Stomach (tissue), 8 donors: ENCODE measurements at regions not wholly inside any gene's neighbourhood (a gene's known extent, or its start where the extent isn't known, plus 50 kb on each side); places are given as distances from the start of the nearest gene placed in this dataset.

Experiments
- DNase-seq, 2 donors: peaks; one replicate each; pipeline versions ENCODE4 v3.0.0 to v3.0.0-alpha.2; 2013 to 2019
- H3K27ac ChIP-seq, 5 donors: fragments of 200-600 bp in 4 of 5; sonication (generic) in 4 of 5; one replicate each; pipeline ENCODE4 v1.5.1; 2013 to 2019; ENCODE audit warnings: mild to moderate bottlenecking in 1 of 5, moderate library complexity in 1 of 5
- H3K27me3 ChIP-seq, 3 donors: fragments of 200-600 bp; sonication (generic); one replicate each; pipeline ENCODE4 v1.5.1; 2017 to 2019; ENCODE audit warnings: mixed run types in 1 of 3
- H3K36me3 ChIP-seq, 4 donors: fragments of 200-600 bp; sonication (generic); 1 replicate in 3 of 4; 2 replicates in 1 of 4; pipeline ENCODE4 v1.5.1; 2016 to 2019
- H3K4me1 ChIP-seq, 4 donors: fragments of 200-600 bp; sonication (generic); one replicate each; pipeline ENCODE4 v1.5.1; 2016 to 2019
- H3K4me3 ChIP-seq, 4 donors: fragments of 200-600 bp; sonication (generic) in 3 of 4; one replicate each; pipeline ENCODE4 v1.5.1; 2016 to 2019; ENCODE audit warnings: mild to moderate bottlenecking in 1 of 4
- H3K9me3 ChIP-seq, 4 donors: fragments of 200-600 bp; sonication (generic); one replicate each; pipeline ENCODE4 v1.5.1; 2016 to 2019
- EP300 ChIP-seq: sonication (generic); formaldehyde crosslinking; IDR thresholded peaks from one replicate; pipeline ENCODE4 v1.6.1; 2017; ENCODE audit warnings: antibody characterized with exemption
- POLR2A ChIP-seq, 4 donors: fragments of 450-650 bp; IDR thresholded peaks; one replicate each; pipeline ENCODE4 v1.6.1; 2016; ENCODE audit warnings: antibody characterized with exemption in 4 of 4, control low read depth in 2 of 4, mild to moderate bottlenecking in 1 of 4, moderate library complexity in 1 of 4
- POLR2AphosphoS5 ChIP-seq, 3 donors: sonication (generic); formaldehyde crosslinking; IDR thresholded peaks; one replicate each; pipeline ENCODE4 v1.6.1; 2016; ENCODE audit warnings: antibody characterized with exemption in 3 of 3
- WGBS, 5 donors: extraction: QIAGEN DNeasy Blood & Tissue Kit in 3 of 5; methylation state at CpG; one replicate each; pipeline versions ENCODE4 v1.1.5 to v1.1.7; 2013 to 2018; 5-methylcytosine and 5-hydroxymethylcytosine counted together
- intact Hi-C: fragments of 100-400 bp; cut with DNase I; formaldehyde crosslinking; loops from one replicate; pipeline ENCODE4 v1.15.1; 2023; ENCODE audit warnings: low total_unique reads
- TF ChIP-seq, protein P1 (sequence below), 7 experiments: fragments of 450-650 bp in 4 of 7; fragments of 200-600 bp in 3 of 7; sonication (generic) in 3 of 7; IDR thresholded peaks; one replicate each; pipeline ENCODE4 v1.5.1; 2016 to 2019; ENCODE audit warnings: antibody characterized with exemption in 7 of 7, control low read depth in 2 of 7, mild to moderate bottlenecking in 1 of 7
- donor health status: healthy with polysubstance abuse.
- donor health status: Bipolar disorder and iron deficiency.
- donor health status: healthy.

DNA sequence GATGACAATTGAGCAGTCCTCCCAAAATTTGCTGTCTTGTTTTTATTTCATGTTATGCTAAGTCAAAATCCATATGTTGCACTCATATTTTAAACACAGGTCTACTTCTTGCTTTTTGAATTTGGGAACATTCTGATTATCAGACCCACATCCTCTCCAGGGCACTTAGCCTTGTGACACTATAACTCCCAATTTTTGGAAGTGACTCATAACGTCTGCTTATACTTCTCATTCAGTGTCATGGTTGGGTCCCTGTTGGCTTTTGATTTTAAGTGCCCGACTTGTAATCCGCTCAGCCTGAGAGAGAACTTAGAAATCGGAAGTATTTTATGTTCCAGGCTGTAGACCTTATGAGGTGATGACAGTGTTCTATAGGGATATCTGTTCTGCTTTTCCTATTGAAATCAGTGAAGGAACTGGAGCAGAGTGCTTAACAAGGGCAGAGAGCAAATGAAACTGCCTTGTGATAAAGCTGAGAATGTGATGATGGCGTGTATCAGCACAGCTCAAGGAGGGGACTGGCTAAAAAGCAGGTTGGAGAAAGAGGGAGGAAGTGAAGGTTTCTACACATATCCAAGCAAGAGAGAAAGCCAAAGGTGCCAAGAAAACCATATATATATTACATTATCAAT is 136.0 kb downstream of the HLX start:
- WGBS, 5 donors, result 75 to 89% (median 83%) methylated on average over 5 of the region's 5 CpGs
- Histone ChIP-seq H3K27ac (no peak overlapping the region), H3K4me1 (no peaks in the 10 kb centered on the region), H3K4me3 (no peak overlapping the region), H3K27me3 (no peaks in the 10 kb centered on the region), H3K9me3 (no peaks in the 10 kb centered on the region), H3K36me3 (no peaks in the 10 kb centered on the region)
- no peak for DNase-seq
- intact Hi-C loops, result no loop called here
- TF ChIP-seq, protein P1, sequence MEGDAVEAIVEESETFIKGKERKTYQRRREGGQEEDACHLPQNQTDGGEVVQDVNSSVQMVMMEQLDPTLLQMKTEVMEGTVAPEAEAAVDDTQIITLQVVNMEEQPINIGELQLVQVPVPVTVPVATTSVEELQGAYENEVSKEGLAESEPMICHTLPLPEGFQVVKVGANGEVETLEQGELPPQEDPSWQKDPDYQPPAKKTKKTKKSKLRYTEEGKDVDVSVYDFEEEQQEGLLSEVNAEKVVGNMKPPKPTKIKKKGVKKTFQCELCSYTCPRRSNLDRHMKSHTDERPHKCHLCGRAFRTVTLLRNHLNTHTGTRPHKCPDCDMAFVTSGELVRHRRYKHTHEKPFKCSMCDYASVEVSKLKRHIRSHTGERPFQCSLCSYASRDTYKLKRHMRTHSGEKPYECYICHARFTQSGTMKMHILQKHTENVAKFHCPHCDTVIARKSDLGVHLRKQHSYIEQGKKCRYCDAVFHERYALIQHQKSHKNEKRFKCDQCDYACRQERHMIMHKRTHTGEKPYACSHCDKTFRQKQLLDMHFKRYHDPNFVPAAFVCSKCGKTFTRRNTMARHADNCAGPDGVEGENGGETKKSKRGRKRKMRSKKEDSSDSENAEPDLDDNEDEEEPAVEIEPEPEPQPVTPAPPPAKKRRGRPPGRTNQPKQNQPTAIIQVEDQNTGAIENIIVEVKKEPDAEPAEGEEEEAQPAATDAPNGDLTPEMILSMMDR (IDR thresholded peaks at IDR 0.05), result no peak
- TF ChIP-seq POLR2AphosphoS5 (IDR thresholded peaks at IDR 0.05) (no peak), EP300 (no peak), POLR2A (IDR thresholded peaks at IDR 0.05) (no peak)

DNA sequence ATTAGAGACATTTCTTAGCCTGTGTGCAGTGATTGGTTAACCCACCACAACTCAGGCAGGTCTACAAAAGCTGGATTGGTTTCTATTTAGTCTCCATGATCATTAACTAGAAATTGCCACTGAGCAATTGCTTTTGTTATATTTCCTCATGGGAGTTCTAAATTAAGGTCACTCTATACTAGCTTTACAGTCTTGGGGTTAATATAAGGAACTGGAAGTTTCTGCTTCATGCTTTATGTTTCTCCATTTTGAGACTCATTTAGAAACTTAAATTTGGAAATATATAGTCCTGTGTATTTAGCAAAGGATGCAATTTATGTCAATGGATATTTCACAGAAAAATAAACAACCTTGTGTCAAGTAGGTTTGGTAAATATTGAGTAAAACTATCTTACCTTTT is 137.5 kb downstream of the HLX start:
- no peak overlapping the region for H3K27ac ChIP-seq
- no peaks in the 10 kb centered on the region for H3K36me3 ChIP-seq
- no peaks in the 10 kb centered on the region for H3K9me3 ChIP-seq
- H3K27me3 ChIP-seq, result no peaks in the 10 kb centered on the region
- TF ChIP-seq POLR2AphosphoS5 (IDR thresholded peaks at IDR 0.05) (no peak), POLR2A (IDR thresholded peaks at IDR 0.05) (no peak), EP300 (no peak)
- TF ChIP-seq, protein P1 (IDR thresholded peaks at IDR 0.05), result no peak
- no peak overlapping the region for H3K4me3 ChIP-seq
- intact Hi-C loops, result no loop called here
- H3K4me1 ChIP-seq, result no peaks in the 10 kb centered on the region
- no peak for DNase-seq

DNA sequence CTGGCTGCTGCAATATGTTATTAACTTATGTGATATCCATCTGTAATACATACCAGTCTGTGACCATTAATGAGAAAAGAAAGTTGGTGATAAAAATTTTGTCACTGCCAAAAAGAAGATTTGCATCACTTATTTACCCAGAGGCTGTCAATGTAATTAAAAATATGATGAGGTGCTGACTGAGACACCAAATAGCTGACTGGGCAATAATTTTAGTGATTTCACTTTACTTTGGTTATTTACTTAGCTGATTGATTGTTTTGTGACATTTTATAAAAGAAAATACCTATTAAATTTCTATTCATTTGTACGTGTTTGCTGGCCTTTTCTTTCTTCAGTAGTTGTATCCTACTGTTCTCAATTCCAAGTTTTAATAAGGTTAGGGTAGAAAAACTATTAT is 139.2 kb downstream of the HLX start:
- DNase-seq, result no peak

DNA sequence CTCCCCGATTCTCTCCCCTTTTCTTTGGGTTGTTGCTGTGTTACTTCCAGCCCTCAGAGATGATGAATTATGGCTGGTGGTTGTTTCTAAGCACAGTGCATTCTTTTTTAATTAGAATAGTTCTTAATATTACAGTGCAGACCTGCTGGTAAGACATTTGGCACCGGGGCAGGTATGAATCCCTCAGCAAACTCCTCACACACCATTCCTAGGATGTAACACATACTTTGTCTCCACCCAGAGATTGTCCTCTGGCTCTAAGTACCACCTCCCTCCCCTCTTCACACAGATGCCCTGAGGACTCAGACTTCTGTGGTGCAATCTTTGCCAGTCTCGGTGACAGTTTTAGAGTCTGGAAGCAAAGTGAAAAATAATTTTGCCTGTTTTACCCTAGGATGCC is 143.1 kb downstream of the HLX start:
- no peak for TF ChIP-seq POLR2AphosphoS5 (IDR thresholded peaks at IDR 0.05)
- intact Hi-C loops, result no loop called here
- H3K27me3 ChIP-seq, result no peaks in the 10 kb centered on the region
- H3K4me1 ChIP-seq, result no peaks in the 10 kb centered on the region
- no peak overlapping the region for H3K4me3 ChIP-seq
- no peak overlapping the region for H3K27ac ChIP-seq
- H3K9me3 ChIP-seq, result no peaks in the 10 kb centered on the region
- 78 to 91% (median 86%) methylated on average over 3 of the region's 3 CpGs for WGBS, 5 donors
- DNase-seq, result no peak
- H3K36me3 ChIP-seq, result no peaks in the 10 kb centered on the region

More for the DNA sequence above, 139.2 kb downstream of the HLX start:
- no peaks in the 10 kb centered on the region for H3K27me3 ChIP-seq
- 71 to 81% (median 76%) methylated on average over 1 of the region's 1 CpG for WGBS, 5 donors
- H3K27ac ChIP-seq, result no peak overlapping the region
- no peak for TF ChIP-seq POLR2A (IDR thresholded peaks at IDR 0.05)
- TF ChIP-seq, protein P1 (IDR thresholded peaks at IDR 0.05), result no peak
- TF ChIP-seq POLR2AphosphoS5 (IDR thresholded peaks at IDR 0.05), result no peak
- TF ChIP-seq EP300, result no peak
- no peak overlapping the region for H3K4me3 ChIP-seq
- no peaks in the 10 kb centered on the region for H3K4me1 ChIP-seq
- H3K36me3 ChIP-seq, result no peaks in the 10 kb centered on the region
- no peaks in the 10 kb centered on the region for H3K9me3 ChIP-seq
- intact Hi-C loops, result no loop called here

DNA sequence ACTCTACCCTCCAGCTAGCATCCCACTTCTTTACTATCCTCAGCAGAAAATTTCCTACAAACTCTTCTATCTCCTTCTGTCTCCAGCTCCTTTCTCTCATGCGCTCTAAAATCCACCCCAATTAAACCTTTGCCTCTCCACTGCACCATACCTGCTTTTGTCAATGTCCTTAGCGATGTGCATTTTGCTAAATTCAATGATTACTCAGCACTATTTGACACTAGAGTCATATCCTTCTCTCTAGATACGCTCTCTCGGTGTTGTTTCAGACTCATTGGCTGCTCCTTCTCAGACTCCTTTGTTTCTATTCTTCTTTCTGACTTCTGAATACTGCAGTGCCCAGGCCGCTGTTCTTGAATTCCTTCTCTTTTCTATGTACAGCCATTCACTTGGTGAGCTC is 144.2 kb downstream of the HLX start:
- H3K27ac ChIP-seq, result no peak overlapping the region
- no peak for DNase-seq
- intact Hi-C loops, result no loop called here
- H3K9me3 ChIP-seq, result no peaks in the 10 kb centered on the region
- H3K4me3 ChIP-seq, result no peak overlapping the region
- H3K27me3 ChIP-seq, result no peaks in the 10 kb centered on the region
- WGBS, 5 donors, result 91 to 95% (median 92%) methylated on average over 5 of the region's 5 CpGs
- TF ChIP-seq EP300 (no peak), POLR2A (IDR thresholded peaks at IDR 0.05) (no peak), POLR2AphosphoS5 (IDR thresholded peaks at IDR 0.05) (no peak)
- TF ChIP-seq, protein P1 (IDR thresholded peaks at IDR 0.05), result no peak
- H3K4me1 ChIP-seq, result no peaks in the 10 kb centered on the region
- H3K36me3 ChIP-seq, result no peaks in the 10 kb centered on the region
